ENCODE measurements at regions not wholly inside any gene's neighbourhood (a gene's known extent, or its start where the extent isn't known, plus 50 kb on each side); places are given as distances from the start of the nearest gene placed in this dataset.
"Not testable (repeated sequence)": the region's sequence is repeated elsewhere in the genome, so short reads cannot be mapped to it uniquely, and the experiment has no call there.

DNA sequence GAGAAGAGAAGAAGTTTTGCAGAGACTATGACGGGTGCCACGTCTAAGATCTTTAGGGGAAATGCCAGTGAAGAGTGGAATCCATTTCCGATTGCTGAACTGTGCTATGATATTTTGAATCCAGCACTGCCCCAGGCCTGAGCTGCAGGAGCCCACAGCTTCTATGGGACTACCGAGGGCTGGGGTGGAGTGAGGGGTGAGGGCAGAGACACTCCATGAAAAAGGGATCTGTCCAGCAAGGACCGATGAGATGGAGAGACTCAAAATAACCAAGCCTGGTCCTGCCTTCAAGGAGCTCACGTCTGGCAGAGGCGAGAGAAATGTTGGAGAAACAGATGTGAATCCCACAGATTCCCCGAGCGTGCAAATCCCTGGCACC, 79.8 kb upstream of the MEF2A start:
- DNase-seq, result peak in 2 of 4 experiments; percentile 34 to 45

DNA sequence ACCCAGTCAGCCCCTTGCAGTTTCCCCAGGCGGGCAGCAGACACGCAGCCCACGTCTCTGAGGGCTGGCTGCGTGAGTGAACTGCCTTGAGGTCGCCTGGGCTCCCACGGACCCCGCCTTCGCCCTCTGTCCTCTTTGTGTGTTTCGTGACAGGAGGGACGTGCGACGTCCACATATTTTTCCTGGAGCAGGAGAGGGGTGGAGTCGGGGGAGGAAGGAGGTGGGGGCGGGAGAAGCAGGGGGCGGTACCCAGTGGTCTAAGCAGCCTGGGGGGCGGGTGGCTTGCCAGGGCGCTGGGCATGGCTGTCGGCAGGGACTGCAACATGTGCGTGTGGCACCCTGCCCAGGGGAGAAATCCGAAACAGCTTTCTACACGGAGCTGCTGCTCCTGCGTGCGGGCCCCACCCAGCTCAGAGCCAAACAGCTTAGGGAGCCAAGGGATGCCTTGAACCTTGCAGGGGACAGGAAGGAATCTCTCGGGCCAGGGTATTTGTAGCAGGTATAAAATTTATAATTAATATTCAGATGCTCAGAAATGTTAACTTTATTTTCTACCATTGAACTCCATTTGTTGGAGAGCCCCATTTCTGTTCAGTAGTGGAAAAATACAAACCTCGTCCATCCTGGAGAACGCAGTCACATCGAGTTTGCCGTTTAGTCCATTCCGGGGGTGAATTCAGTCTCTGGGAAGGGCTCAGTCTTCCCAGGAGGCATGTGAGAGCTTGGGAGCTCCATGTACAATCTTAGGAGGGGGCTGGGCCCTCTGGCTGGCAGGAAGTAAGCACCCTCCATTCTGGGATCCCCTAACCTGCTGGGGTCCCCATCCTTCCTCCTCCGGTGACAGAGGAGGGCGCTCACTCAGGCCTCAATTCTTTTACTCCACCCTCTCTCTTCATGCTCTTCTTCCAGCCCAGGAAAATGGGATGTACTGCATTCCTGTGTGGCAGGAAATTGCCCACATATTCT, 79.1 kb upstream of the MEF2A start:
- peak; percentile 79 to 90 (median 88) for DNase-seq

DNA sequence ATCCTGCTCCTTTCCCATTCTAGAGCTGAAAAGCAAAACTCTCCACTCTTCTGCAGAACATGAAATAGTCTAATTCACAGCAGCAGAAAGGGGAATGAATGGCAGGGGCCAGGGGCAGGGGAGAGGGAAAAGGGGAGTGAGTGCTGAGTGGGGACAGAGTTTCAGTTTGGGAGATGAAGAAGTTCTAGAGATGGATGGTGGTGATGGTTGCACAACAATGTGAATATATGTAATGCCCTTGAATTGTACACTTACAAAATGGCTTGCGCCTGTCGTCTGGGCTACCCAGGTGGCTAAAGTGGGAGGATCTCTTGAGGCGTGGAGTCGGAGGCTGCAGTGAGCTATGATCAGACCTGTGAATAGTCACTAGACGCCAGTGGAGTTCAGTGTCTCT, 78.5 kb upstream of the MEF2A start:
- peak in 3 of 4 experiments; percentile 46 to 47 (median 47) for DNase-seq

DNA sequence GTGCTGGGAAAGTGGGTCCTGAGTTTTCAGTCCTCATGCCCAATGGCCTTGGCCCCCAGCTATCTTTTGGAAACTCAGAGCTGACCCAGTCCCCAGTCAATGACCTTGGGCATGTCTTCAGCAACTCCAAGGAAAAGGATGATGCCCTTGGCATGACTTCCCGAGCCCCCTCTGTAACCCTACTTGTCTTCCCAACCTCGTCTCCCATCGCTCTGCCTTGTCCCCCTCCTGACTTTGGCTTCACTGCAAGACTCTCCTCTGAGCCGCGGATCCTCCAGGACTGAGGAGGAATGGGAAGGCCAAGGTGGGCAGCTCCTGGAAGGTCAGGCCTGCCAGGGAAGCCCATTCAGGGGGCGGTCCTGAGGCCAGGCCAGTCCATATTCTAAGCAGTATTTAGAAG, 73.5 kb upstream of the MEF2A start:
- DNase-seq, result no peak

DNA sequence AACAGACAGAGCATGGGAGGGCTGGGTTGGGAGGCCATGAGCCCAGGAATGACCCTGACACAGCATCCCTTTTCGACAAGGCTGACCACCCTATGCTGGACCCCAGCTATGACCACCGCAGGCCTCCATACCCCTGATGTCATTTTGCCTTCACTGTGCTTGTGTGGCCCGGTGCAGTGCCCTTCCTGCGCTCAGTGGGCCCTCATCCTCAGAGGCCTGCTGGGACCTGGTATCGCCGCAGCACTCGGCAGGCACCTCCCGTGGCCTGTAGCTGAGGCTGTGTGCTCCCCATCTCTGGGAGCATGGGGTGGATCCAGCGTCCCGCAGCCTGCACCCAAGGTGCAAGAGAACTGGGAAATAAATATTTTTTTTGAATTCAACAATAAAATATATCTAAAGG, 73.1 kb upstream of the MEF2A start:
- no peak for DNase-seq

DNA sequence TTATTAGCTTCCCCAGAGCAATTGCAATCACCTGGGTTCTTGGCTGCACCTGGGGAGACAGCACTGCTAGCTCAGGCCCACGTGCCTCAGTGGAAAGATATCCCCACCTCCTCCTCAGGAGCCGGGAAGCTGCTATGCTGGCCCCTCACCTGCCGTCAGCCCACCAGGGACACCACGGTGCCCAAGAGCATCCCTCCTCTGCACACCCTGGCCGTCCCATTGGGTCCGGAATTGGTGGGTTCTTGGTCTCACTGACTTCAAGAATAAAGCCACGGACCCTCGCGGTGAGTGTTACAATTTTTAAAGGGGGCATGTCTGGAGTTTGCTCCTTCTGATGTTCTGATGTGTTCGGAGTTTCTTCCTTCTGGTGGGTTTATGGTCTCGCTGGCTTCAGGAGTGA, 72.3 kb upstream of the MEF2A start:
- DNase-seq, result no peak

DNA sequence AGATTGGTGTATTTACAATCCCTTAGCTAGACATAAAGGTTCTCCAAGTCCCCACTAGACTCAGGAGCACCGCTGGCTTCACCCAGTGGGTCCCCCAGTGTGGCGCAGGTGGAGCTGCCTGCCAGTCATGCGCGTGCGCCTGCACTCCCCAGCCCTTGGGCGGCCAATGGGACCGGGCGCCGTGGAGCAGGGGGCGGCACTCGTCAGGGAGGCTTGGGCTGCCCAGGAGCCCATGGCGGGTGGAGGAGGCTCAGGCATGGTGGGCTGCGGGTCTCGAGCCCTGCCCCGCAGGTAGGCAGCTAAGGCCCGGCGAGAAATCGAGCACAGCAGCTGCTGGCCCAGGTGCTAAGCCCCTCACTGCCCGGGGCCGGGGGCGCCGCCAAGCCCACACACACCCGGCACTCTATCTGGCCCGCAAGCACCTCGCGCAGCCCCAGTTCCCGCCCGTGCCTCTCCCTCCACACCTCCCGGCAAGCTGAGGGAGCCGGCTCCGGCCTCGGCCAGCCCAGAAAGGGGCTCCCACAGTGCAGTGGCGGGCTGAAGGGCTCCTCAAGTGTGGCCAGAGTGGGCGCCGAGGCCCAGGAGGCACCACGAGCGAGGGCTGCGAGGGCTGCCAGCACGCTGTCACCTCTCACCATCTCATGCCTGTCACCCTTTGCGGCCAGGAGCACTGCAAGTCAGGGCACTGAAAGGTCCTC, 71.1 kb upstream of the MEF2A start:
- not testable (repeated sequence) for DNase-seq

DNA sequence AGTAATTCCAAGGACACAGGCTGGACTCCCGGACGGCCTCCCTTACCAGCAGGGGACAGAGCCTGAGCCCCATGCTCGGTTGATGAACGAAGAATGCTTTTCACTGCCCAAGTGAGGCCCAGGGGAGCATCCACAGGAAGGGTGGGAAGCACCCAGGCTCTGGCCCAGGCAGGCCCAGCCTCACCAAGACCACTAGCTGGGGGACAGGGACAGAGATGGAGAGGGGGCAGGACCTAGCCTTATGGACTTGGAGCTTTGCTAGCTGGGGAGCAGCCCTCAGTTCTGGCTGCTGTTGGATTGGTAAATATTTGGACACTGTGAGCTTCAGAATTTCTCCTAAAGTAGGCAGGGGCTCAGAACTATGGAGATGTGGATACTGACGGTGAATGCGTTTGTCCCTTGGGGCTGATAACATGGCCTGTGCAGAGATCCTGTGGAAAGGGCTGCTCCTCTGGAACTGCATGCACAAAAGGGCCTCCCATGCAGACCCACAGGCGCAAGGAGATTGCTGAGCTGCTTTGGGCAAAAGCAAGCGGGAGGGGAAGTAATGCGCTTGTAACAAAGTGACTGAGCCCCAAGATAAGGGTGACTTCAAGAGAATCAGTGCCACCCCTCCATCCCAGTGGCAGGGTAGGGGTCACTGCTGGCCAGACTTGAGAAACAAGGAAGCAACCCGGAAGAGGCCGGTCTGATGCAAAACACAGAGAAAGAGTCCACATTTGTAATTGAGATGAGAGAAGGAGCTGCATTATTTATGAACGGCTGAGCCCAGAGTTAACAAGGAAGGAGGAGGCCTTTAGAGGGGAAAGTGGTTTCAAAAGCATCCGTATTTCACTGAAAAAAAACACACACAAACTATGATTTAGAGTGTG, 70.1 kb upstream of the MEF2A start:
- DNase-seq, result peak; percentile 40 to 70 (median 60)

DNA sequence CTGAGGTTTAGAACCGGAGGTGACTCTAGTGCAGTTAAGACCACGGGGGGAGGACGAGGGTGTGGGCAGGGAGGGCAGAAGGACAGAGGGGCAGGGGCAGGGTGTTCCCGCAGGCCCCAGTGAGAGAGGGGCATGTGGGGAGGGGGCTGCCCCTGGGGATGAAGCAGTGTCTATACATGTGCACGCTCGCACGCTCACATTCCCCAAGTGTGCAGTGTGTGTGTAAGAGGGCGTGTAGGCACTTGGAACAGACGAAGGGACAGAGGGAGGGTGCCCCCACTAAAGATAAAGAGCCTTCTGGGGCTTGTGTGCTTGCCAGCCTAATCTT, 69.5 kb upstream of the MEF2A start:
- DNase-seq, result no peak

DNA sequence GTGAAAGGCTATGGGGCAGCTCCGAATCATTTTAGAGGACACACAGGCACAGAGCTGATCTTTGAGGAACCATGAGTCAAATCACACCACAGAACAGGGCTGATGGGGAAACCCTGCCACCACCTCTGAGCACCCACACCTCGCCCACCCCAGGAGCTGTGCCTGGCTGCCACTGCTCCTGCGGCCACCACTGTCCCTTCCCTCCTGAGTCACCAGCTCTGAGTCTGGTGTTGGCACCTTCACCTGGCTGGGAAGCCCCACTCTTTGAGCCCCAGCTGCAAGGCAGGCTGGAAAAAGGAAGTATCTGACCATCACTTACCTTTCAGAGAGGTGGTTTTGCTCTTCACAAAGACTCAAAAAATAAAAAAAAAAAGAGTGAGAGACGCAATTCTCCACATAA, 63.6 kb upstream of the MEF2A start:
- DNase-seq, result peak; percentile 66 to 84 (median 78)

DNA sequence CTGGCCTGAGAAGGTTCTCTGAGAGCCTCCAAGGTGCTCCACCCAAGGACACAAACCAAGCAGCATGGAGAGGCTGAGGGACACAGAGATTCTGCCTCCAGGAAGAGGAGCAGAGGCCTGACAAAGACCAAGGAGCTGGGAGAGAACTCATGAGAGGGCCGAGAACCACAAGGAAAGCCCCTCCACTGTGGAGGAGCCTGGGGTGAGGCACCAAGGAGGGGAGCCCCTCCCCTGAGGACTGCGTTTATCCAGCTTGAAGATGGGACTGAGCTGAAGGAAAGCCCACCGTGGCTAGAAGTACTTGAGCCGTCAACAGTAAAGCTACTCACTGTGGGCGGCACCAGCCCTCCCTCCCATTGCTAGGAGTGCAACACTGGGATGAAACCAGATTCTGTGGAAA, 63.1 kb upstream of the MEF2A start:
- DNase-seq, result no peak

DNA sequence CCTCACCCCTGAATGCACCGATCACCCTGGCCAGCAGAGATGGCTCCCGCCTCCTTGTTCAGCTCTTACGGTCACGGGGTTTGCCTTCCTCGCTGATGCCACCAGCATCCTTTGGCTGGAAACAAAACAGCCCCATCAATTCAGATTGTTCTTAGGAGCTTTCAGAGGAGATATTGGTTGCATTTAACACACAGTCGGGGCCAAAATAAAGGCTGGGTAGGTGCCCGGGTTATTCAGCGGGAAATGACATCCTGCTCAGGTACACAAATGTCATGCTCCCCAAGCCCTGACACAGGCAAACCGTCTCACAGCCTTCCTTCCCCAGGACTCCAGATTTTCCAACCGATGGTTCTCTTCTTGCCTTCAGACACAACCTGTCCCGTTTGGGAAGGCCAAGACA, 62.4 kb upstream of the MEF2A start:
- no peak for DNase-seq

DNA sequence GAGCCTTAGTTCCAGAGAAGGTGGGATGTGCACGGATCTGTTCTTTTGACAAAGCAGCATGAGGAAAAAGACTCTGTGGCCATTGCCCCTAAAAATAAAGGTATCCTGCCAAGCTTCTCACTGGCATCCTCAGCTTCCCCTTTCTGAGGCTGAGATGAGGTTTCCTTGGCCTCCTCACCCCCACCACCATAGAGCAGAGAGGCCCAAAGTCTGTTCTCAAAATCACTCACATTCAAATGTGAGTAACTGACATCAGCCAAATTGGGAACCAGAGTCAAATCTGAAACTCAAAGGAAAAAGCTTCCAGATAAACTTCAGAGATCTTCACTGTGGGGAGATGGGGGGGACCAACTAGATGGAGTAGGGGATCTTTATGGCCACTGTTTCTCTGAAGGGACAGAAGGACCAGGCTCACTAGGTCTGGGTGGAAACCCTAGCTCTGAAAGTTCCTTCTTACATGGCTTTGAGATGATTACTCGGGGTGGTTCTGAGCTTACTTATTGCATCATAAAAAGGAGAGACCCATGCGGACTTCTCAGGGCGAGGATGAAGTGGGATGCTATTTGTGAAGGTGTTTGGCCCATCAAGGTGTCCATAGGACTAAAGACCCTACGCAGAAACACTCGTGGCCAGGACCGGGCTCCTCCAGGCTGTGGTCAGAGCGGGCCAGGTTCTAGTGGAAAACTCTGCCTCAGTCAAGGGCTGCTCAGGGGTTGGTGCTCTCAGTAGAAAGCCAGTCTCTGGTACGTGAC, 61.5 kb upstream of the MEF2A start:
- peak; percentile 52 to 69 (median 64) for DNase-seq

DNA sequence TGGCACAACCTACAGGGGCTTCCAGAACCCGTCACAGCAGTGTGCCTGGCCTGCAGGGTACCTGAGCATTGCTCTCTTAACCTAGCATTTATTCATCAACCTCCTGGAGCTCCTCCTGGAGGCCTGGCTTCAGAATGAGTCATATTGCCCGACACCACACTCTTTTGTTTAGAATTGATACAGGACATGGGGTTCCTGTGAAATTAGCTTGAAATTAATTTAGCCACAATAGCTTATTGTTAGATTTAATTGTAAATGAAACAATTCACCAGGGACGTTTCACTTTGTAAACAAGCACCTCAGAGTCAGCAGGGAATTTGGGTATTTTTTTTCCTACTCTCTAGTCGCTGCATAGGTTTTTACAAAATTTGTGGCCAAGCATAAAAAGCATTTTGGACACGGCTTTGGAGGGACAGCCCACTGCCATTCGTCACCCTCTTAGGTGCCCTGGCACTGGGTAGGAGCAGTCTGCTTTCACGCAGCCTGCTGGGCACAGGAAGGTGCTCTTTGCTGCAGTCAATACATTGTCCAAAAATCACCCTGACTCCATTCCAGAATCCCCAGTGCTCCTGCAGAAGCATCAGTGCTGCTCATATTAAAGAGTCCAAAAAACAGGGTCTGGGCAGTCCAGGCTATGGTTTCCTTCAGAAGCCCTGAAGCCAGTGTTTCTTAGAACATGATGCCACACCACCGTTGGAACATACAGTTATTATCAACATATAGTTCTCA, 60.8 kb upstream of the MEF2A start:
- DNase-seq, result no peak

DNA sequence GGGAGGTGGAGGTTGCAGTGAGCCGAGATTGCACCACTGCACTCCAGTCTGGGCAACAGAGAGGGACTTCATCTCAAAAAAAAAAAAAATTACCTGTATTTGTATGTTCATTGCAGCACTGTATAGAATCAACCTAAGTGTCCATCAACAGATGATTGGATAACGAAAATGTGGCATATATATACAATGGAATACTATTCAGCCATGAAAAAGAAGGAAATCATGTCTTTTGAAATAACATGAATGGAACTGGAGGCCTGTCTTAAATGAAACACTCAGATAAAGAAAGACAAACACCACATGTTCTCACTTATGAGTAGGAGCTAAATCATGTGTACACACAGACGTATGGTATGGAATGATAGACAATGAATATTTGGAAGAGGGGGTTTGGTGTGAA, 59.4 kb upstream of the MEF2A start:
- no peak for DNase-seq

DNA sequence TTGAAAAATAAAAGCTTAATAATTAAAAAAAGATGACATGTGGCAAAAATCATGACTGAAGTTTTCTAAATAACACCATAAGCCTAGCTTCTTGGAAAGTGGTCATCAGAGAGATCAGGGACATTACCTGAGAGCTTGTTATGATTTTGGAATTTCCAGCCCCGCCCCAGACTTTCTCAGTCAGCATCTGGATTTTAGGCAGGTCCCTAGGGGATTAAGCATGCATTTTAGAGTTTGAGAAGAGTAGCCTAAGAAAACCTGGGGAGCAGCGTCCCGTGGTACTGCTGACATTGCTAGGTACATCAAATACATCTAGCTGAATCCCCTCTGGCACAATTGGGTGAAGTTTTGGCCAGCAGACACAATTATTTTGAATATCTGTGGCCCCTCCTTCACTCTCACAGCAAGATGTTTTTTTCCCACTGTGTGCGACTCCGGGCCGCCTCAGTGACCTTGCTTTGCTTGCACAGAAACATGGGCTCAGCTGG, 58.7 kb upstream of the MEF2A start:
- DNase-seq, result no peak

DNA sequence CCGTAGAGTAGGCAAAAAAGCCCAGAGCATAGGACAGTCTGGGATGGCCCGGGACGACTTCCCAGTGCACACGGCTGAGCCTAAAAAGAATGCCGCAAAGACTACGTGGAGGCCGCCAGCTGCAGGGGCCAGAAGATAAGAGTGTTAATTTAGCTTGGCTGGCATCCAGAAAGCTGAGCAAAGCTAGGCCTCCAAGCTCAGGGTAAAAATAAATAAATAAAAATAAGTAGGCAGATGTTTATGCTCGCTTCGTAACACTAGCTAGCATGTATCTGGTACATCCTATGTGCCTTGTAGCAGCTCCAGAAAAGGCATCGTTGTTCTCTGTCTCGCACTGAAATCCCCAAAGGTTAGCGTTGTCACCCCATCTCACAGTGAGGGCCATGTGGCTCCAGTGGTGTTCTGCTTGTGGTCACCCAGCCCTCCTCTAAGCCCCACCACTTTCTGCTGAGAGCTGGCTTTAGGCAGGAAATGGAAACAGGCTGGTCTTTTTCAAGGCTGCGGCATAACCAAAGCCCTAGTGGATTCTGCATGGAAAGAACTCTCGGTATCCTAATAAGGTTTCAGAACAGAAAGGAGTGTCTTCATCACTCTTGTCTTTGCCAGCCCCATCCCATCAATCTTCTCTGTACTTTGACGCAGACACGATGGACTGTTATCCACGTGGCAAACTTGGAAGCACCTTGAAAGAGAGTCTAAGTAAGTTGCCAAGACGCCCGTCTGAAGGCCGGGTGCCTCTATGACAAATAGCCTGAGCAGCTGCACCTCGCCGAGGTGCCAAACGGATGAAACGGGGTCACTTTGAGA, 58.1 kb upstream of the MEF2A start:
- DNase-seq, result peak in 3 of 4 experiments; percentile 56 to 65 (median 60)

DNA sequence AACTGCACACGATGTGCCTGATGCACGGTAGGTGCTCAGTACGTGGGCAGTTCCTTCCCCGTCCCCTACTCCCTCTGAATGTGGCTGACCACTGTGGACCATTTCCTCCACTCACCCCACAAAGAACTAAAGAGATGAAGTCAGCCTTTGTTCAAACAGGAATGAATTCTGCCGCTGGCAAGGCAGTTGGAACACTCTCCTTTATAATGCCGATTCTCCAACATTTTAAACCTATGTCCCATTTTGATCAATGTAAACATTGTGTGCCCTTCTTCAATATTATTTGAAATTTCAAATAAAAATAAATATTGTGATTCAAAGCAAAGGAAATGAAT, 57.5 kb upstream of the MEF2A start:
- DNase-seq, result peak in 2 of 4 experiments; percentile 10 to 18

DNA sequence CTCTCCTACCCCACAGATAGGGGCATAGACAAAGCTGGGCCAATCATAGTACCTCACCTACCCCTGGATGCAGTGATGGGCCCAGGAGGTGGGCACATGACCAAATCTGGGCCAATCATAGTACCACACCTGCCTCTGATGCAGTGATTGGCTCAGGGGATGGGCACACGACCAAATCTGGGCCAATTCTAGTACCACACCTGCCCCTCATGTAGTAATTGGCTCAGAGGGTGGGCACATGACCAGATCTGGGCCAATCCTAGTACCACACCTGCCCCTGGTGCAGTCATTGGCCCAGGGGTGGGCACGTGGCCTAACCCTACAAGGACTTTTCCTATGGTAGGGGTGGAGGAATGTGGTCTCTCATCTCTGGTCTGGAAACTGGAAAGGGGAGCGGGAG, 56.9 kb upstream of the MEF2A start:
- DNase-seq, result peak in 2 of 4 experiments; percentile 24 to 42

DNA sequence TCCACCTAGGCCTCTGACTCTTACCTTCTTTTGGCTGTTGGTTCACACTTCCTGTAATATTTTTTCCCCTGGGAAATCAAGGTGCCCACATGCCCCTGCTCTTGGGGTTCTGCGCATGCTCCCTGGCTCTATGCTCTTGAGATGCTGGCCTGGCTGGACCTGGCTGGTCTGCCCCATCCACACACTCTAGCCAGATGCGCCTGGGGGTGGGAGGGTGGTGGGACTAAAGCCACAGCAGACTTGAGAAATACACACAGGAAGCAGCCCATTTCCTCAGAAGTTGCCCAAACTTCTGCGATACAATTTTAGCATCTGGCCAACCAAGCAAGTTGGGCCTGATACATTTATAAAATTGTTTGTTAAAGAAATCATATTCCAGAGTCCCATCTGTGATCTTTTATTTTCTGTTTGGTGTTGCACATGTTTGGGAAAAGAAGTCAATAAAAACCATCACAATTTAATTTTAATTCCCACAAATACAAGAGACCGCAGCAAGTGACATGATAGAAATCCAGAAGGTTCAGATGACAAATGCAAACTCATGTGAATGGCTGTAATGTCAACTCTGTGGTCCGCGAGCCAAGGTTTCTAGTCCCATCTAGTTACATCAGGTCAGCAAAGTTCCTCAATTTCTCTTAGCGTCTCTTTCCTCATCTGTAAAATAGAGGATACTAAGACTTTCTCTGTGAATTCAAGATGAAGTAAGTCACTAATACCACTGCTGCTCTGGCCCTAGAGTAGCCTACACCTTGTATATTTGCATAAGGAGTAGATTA, 55.9 kb upstream of the MEF2A start:
- DNase-seq, result peak; percentile 84 to 93 (median 90)

All from suppressor macrophage (primary cell).